Stimulated activated CD4-positive, alpha-beta T cell treated with anti-CD3 and anti-CD28 coated beads, Interleukin-12 subunit alpha, Interleukin-12 subunit beta, amount 100 ng/mL, for 48 hours (primary cell): ENCODE measurements at regions not wholly inside any gene's neighbourhood (a gene's known extent, or its start where the extent isn't known, plus 50 kb on each side); places are given as distances from the start of the nearest gene placed in this dataset.

Experiments
- DNase-seq, 3 donors: peaks; one replicate each; pipeline ENCODE4 v3.0.0-alpha.2; 2020; ENCODE audit warnings: low read depth in 2 of 3, low spot score in 1 of 3

DNA sequence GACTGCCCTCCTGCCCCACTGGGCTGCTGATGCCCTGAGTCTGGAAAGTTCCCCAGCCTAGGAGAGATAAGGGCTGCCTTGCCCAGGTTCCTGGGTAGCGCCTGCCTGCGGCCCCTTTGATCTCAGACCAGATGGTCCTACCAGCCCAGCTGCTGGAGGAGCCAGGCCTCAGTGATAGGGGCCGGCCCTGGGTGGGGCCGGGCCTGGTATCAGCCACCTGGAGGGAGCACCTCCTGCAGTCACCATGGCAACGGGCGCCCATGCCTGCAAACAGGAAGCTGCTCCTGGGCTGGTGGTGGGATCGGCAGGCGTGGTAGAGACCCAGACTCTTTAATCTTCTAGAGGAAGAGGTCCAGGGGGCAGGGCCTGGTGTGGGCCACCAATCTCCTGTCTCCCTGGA, 119.7 kb upstream of the WNT4 start:
- no peak for DNase-seq

DNA sequence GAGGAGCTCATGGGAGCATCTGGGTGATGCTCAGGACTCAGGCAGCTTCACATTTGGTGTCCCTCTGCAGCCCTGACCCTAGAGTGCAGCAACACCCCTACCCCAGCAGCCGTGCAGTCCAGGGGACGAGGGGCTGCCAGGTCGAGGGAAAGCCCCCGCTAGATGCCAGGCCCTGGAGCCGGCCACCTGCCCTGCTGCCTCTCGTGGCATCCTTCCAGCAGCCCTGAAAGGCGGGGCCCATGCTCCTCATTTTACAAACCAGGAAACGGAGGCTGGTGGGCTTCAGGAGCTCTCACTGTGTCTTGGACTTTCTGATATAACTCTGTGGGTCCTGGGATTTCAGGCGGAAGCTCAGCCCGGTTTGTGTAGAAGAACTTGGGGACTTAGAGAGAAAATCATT, 120.5 kb upstream of the WNT4 start:
- DNase-seq, result no peak

DNA sequence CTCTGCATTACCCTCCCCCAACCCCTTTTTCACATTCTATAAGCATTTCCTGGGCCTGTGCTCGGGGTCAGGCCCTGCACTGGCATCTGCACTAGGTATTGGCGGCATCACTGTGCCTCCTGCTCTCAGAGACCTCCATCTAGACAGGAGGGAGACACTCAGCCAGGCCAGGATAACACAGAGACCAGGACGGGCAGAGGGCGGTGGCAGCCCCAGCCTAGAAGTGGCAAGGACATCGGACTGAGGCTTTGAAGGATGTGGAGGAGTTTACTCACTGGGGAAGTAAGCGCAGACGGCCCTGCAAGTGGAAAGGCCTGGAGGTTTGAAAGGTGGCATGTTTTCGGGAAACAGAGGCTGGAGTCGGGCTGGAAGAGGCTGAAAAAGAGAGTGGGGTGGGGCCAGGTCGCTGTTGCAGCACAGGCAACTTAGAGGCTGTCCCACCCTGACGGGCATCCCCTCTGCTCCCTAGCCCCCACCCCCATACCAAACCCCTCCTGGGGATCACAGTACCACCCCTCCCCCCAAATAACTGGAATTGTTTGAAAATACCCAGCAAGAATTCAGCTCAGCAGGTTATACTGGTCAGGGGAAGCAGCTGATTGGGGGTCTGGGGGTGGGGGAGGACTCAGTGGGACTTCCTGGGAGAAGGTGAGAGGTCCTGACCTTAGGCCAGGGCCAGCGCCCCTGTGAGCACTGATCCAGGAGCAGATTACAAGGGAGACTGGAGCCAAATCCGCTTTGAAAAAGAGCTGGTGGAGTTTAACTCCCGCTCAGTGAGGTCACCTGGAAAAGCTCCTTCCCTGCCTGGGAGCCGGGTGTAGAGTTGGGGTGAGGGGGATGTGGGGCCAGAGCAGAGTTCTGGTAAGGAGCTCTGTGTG, 121.8 kb upstream of the WNT4 start:
- no peak for DNase-seq

DNA sequence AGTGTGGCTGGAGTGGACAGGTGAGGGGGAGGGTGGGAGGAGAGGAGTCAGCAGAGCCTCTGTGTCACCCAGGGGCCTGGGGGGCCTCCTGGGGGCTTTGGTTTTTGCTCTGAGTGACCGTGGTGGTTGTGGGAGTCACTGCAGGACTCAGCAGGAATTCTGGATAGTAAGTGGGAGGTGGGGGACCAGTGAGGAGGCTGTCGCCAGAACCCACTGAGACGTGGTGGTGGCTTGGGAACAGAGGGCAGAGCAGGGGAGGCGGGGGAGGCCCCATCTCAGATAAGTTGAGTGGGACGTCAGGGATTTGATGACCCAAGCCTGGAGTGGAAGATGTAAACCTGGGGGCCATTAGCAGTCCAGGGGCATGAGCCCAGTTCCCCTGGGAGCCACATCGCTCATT, 123.2 kb upstream of the WNT4 start:
- no peak for DNase-seq

DNA sequence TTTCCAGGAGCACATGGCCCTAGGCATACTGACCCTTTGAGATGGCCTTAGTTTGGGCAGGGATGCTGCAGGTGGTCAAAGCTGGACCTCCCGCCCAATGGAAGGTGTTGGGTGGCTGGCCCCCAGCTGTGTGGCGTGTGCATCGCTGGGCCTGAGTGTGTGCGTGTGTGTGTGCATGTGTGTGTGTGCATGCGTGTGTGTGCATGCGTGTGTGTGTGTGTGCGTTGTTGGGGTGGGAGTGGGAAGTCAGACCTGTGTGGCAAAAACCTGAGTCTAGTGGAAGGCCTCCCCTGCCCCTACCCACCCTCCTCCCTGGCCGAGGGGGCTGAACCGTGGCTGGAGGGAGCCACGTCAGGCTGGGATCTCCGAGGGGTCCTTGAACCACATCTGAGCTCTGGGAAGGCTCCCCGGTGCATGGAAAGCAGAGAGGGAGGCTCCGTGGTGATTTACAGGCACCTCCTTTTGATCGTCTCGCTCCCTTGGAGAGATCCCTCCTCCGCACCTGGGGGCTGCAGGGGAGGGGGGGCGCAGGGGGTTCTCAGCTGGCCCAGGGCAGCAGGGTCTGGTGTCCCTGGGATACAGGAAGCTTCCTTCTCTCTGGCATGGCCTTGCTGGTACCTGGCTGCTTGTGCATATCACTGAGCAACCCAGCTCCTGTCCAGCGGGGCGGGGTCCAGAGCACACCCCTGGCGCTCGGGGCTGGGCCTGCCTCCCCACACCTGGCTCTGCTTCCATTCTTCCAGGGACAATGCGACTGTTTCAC, 124.7 kb upstream of the WNT4 start:
- no peak for DNase-seq

DNA sequence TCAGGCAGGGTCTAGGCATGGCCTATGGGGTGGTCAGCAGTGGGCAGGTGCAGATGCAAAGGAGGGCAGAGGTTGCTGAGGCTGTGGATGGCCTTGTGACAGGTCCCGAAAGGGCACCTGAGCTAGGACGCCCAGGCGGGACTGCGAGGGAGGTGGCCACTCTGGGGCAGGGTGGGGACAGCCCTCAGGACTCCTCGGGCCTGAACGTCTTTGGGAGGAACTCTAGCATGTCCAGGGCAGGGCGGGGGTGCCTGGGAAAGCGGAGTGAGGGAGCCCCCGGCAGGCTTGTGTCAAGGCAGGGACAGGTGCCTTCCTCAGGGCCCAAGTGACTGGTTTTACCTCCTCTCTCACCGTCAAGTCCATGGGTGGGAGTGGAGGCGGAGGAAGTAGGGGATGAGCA, 125.4 kb upstream of the WNT4 start:
- no peak for DNase-seq

DNA sequence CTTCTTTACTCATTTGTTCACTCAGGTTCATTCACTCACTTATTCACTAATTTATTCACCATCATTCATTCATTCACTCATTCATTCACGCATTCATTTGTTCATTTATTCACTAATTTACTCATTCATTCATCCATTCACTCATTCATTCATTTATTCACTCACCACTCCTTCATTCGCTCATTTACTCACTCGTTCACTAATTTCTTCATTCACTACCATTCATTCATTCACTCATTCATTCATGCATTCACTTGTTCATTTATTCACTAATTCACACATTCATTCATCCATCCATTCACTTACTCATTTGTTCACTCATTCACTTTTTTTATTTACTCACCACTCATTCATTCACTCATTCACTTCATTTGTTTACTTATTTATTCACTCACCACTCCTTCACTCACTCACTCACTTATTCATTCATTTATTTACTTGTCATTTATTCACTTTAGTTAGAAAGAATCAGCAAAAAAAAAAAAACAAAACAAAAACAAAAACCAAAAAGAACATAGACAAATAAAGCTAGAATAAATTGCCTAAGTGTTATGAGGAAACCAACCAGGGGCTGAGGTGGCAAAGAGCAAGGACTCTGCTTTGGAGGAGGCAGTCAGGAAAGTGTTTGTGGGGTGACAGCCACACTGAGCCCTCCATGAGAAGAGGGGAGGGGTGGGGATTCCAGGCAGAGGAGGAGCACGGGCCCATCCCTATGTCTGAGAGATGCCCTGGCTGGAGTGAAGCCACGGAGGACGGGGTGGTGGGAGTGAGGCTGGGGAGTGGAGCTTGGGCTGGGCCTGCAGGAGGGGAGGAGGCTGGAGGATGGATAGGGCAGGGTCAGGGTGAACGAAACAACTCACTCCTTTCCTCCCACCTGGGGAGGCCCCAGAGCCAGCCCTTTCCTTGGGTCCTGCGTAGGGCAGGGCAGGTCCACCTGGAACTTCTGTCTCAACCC, 129.2 kb upstream of the WNT4 start:
- no peak for DNase-seq

DNA sequence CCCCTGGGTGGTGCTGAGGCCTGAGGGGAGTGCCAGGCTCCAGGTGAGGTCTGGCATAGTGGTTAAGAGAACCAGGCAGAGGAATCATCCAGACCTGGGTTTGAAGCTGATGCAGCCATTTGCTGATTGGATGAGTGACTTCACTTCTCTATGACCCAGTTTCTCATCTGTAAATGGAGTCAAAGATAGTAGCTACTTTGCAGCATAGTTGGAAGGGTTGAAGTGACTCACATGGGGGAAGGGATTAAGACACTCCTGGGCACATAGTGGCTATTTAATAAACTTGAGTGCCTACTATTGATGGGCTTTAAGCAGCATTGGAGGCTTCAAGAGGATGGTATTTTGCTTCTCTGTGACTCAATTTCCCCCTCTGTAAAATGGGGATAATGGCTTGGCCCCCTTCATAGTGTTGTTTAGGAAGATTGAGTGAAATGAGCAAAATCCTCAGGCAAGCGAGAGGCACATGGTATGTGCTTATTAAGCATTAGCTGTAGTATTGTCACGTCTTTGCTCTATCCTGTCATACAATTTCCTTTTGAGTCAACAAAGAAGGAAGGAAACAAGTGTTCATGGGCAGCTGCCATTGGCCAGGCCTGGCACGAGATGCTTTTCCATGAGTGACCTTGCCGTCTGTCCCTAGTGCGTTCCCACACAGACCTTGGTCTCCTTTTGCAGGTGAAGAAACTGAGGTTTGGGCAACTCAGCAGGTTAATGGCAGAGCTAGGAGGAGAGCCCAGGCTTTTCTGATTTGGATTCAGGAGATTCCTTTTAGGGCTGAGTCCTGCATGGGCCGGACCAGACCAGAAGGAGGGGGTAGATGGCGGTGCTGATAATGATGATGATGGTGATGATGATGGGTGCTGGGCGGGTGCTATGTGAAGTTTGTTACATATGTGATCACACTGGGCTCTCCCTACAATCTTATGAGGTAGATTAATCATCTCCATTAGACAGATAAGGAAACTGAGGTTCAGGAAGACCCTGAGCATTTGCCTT, 131.1 kb upstream of the WNT4 start:
- no peak for DNase-seq

DNA sequence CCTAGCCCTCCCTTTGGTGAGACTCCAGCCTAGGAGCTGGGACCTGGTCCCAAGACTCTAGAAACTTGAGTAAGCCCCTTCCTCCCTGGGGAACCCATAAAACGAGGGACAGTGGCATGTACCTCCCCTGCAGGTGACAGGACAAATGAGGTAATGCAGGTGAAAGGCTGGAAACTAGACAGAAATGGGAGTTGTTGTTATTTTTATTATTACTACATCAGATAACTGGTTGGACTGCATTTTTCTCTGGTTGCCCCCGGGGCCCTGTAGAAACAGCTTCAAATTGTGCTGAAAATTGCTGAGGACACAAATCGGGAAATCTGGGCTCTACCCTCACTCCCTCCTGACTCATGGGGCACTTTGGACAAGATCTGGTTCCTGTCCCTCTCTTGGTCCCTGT, 132.3 kb upstream of the WNT4 start:
- no peak for DNase-seq

DNA sequence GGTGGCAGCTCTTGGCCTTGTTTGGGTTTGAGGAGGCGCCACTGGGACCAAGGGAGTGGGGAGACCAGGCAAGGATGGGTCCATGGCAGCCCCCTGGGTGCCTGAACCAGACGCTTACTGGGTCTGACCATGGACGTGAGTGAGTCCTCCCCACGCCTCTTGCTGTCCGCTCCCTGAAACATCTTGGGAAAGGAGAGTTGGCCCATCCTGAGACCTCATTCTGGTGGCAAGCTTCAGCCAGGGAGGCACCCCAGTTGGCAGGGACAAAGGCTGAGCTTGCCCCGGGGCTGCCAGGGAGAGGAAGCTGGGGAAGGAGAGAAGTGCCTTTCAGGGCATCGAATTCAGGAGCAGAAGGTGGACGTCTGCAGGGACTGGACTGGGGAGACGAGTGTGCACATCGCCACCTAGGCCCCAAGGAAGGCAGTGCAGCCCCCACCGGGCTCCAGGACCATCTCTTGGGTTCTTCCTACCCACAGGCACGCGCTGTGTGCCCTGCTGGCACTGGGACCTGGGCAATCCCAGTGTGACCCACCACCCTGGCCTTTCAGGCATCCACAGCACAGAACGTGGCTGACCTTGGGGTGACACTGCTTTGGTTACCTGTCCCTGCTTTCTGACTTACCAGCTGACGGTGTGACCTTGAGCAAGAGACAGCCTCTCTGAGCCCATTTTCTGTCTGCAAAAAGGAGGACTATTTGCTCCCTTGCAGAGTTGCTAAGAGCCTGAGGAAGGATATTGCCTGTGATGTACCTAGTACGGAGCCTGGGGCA, 132.9 kb upstream of the WNT4 start:
- peak; percentile 14 to 50 (median 26) for DNase-seq

DNA sequence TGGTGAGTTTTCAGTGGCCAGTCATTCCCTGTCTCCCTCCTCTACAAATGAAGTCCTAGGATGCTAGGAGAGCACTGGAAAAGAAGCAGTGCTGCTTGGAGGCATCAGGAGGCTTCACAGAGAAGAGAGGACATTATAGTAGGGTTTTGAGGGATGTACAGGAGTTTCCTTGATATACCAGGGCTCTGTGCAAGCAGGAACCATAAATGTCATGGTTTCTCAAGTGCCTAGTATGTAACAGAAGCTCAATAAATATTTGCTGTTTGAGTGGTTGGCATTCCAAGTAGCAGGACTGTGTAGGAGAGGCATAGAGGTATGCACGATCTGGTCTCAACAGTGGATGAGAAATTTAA, 133.5 kb upstream of the WNT4 start:
- DNase-seq, result no peak

DNA sequence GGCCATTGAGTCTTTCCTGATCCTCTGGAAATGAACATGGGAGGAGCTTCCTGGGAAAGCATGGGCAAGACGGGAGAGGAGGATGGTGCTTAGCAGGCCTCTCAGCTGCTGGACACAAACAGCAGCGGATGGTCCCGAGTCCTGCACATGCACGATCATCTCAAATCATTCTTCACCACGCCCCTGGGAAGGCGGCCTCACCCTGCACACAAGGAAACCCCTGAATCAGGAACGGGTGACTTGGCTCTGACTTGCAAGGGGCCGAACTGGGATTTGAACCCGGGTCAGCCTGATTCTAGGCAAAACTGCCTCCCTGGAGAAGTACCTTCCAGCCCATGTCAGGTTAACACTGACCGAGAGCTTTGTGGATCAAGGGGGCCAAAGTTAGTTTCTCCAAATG, 134.8 kb upstream of the WNT4 start:
- DNase-seq, result no peak

DNA sequence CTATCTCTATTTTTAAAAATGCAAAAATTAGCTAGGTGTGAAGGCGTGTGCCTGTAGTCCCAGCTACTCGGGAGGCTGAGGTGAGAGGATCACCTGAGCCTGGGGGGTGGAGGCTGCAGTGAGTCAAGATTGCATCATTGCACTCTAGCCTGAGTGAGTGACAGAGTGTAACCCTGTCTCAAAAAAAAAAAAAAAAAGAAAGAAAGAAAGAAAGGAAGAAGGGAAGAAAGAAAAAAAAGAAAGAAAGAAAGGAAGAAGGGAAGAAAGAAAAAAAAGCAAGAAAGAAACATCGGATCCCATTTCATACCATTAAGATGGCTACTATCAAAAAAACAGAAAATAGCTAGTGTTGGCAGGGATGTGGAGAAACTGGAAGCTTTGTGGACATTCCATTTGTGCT, 136.8 kb upstream of the WNT4 start:
- no peak for DNase-seq

DNA sequence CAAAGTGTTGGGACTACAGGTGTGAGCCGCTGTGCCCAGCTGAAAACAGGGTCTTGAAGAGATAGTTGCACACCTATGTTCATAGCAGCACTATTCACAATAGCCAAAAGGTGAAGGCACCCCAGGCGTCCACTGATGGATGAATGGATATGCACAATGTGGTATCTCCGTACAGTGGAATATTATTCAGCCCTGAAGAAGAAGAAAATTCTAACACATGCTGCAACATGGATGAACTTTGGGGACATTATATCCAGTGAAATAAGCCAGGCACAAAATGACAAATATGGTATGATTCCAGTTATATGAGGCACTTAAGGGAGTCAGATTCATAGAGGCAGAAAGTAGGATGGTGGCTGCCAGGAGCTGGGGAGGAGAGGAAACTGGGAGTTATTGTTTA, 137.6 kb upstream of the WNT4 start:
- no peak for DNase-seq

DNA sequence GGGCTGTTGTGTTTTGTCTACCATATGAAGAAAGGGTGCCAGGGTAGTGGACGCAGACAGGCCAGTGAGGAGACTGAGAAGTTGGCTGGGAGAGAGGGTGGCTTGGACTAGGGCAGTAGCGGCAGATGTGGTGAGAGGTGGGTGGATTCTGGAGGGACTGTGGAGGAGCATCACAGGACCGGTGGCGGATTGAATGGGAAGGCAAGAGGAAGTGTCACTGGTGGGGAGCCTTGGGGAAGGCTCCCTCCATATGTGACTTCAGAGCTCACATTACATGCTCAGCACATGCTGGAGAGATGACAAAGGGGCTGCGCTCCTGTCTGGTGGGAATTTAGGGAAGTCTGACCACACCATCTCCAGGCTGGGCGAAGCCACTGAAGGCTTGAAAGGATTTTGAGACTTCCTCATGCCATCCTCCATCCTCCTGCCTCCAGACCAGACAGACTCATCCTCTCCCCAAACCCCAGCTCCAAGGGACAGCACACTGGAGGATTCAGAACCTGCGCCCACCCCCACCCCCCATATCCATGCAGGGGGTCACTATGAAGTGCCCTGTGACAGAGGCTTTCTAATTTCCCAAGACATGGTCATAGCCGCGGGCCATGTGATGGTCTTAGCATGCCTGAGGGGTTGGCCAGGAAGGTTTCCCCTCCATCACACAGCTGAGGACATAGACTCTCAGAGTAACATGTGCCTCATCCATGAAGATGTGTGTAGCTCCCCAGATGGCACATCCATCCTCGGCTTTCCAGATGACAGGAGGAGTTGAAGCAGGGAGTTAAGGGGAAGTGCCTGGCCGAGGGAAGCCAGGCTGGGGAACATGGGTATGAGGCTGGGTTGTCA, 138.8 kb upstream of the WNT4 start:
- no peak for DNase-seq

DNA sequence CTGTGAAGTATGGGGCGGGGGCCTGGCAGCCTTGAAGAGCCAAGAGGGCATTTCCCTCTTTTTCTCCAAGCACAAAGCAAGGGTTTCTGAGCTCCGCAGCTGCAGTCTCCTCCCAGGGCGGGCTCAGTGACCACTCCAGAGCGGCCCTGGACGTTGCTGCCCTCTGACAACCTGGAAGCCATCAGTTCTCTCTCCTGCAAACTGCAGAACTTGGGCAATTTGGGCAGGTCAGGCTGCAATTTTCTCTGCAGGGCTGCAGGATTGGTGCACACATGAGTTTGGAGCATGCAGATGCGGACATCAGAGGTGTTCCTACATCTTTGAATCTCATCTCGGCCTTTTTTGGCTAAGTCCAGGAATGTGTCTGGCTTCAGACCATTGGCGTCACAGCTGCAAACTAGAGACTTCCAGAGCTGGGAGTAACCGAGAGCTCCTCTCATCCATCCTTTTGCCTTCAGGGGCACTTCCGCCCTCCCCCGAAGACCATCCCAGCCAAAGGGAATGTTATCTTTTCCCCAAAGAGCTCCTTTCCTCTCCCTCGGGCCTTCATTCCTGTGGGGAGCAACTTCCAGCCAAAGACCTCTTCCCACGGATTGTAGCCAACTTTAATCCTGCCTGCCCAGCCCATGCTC, 139.6 kb upstream of the WNT4 start:
- DNase-seq, result no peak

DNA sequence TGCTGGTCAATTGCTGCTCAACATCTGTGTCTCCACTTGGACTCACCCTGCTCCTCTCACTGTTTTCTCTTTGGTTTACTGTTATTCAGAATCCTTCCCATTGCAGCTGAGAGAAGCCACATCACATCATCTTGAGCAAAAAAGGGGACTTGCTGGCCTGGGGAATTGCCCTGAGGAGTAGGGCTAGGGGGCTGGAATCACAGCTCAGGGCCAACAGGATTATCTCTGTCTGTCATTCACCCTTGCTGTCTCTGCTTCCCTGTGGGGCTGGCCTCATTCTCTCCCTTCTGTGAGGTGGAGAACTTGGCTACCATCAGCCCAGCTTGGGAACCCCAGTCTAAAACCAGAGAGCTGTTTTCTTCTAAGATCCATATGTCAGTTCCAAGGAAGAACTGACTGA, 140.7 kb upstream of the WNT4 start:
- no peak for DNase-seq

DNA sequence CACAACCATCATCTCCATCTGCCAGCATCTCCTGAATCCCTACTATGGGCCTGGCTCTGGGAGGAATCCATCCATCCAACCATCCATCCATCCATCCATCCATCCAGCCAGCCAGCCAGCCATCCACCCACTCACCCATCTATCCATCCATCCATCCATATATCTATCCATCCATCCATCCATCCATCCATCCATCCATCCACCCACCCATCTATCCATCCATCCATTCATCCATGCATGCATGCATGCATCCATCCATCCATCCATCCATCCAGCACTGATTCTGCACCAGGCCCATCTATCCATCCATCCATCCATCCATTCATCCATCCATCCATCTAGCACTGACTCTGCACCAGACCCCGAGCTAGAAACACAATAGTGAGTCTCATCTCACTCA, 141.3 kb upstream of the WNT4 start:
- DNase-seq, result no peak
